ENCODE measurements at regions not wholly inside any gene's neighbourhood (a gene's known extent, or its start where the extent isn't known, plus 50 kb on each side); places are given as distances from the start of the nearest gene placed in this dataset.
"Not testable (repeated sequence)": the region's sequence is repeated elsewhere in the genome, so short reads cannot be mapped to it uniquely, and the experiment has no call there.

GRCh38 chr4:153906231-153906630 lies 117.3 kb upstream of the SFRP2 start:
- intact Hi-C loops (cut with DNase I) = no loop called here
- DNase-seq (ENCODE audit: low spot score) = no peak

- DNase-seq (ENCODE audit: low spot score) = no peak
- intact Hi-C loops (cut with DNase I) = no loop called here
Measured at GRCh38 chr4:153905231-153905630, 116.3 kb upstream of the SFRP2 start.

GRCh38 chr4:153904011-153904410 lies 115.1 kb upstream of the SFRP2 start:
- intact Hi-C loops (cut with DNase I) = no loop called here

GRCh38 chr4:153901220-153901619 lies 112.3 kb upstream of the SFRP2 start:
- intact Hi-C loops (cut with DNase I) = no loop called here
- no peak for DNase-seq (ENCODE audit: low spot score)

More at GRCh38 chr4:153904011-153904410, 115.1 kb upstream of the SFRP2 start:
- DNase-seq (ENCODE audit: low spot score) = no peak

- no peak for DNase-seq (ENCODE audit: low spot score)
- intact Hi-C loops (cut with DNase I) = no loop called here
Measured at GRCh38 chr4:153900426-153900825, 111.5 kb upstream of the SFRP2 start.

GRCh38 chr4:153890761-153891160 lies 101.9 kb upstream of the SFRP2 start:
- intact Hi-C loops (cut with DNase I) = no loop called here
- no peak for DNase-seq (ENCODE audit: low spot score)

- intact Hi-C loops (cut with DNase I) = no loop called here
- no peak for DNase-seq (ENCODE audit: low spot score)
Measured at GRCh38 chr4:153887217-153887616, 98.3 kb upstream of the SFRP2 start.

GRCh38 chr4:153884325-153884724 lies 95.4 kb upstream of the SFRP2 start:
- intact Hi-C loops (cut with DNase I) = no loop called here

GRCh38 chr4:153880983-153881382 lies 92.1 kb upstream of the SFRP2 start:
- intact Hi-C loops (cut with DNase I) = no loop called here
- no peak for DNase-seq (ENCODE audit: low spot score)

More at GRCh38 chr4:153884325-153884724, 95.4 kb upstream of the SFRP2 start:
- no peak for DNase-seq (ENCODE audit: low spot score)

GRCh38 chr4:153877898-153878297 lies 89.0 kb upstream of the SFRP2 start:
- intact Hi-C loops (cut with DNase I) = no loop called here
- DNase-seq (ENCODE audit: low spot score) = no peak

GRCh38 chr4:153873741-153874140 lies 84.9 kb upstream of the SFRP2 start:
- no peak for DNase-seq (ENCODE audit: low spot score)
- intact Hi-C loops (cut with DNase I) = no loop called here

GRCh38 chr4:153866766-153867165 lies 77.9 kb upstream of the SFRP2 start:
- DNase-seq (ENCODE audit: low spot score); intact Hi-C loops (cut with DNase I): not testable (repeated sequence)

- DNase-seq (ENCODE audit: low spot score) = no peak
- intact Hi-C loops (cut with DNase I) = no loop called here
Measured at GRCh38 chr4:153852501-153852900, 63.6 kb upstream of the SFRP2 start.

GRCh38 chr4:153850533-153851280 lies 61.8 kb upstream of the SFRP2 start:
- no peak for DNase-seq (ENCODE audit: low spot score)
- intact Hi-C loops (cut with DNase I) = no loop called here

- intact Hi-C loops (cut with DNase I) = no loop called here
- no peak for DNase-seq (ENCODE audit: low spot score)
Measured at GRCh38 chr4:153844144-153844543, 55.3 kb upstream of the SFRP2 start.
